GM19238 (cell line): ENCODE measurements at regions not wholly inside any gene's neighbourhood (a gene's known extent, or its start where the extent isn't known, plus 50 kb on each side); places are given as distances from the start of the nearest gene placed in this dataset.

Source experiments
- DNase-seq: peaks from one replicate; pipeline ENCODE4 v3.0.0; 2011; ENCODE audit warnings: low spot score; ENCODE audit not compliant: insufficient read length

GRCh38 chr5:173796721-173797495, 91.2 kb upstream of the CPEB4 start:
- no peak for DNase-seq

- DNase-seq, result no peak
These were observed 89.9 kb upstream of the CPEB4 start for GRCh38 chr5:173798127-173798810.

DNA sequence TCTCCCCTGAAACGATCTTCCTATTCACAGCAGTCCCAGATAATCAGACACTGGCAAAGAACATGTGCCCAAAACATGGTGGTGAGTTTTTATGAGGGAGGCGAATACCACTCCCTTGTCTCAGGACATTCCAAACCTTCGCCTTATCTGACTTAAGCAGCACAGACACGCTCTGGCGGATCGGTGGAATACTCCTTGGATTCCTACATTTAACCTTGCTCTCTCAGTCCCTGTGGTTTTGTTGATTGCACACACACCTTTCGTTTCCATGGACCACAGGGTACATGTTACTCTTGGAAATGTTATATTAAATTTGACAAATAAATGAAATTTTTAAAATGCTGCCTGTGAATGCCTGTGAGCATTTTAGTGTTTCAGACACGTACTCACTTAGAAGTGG, 87.8 kb upstream of the CPEB4 start:
- no peak for DNase-seq

- no peak for DNase-seq
These were observed 87.1 kb upstream of the CPEB4 start for GRCh38 chr5:173801006-173801405.

GRCh38 chr5:173802670-173803165, 85.4 kb upstream of the CPEB4 start:
- no peak for DNase-seq

- no peak for DNase-seq
These were observed 83.6 kb upstream of the CPEB4 start for GRCh38 chr5:173804579-173804978.

DNA sequence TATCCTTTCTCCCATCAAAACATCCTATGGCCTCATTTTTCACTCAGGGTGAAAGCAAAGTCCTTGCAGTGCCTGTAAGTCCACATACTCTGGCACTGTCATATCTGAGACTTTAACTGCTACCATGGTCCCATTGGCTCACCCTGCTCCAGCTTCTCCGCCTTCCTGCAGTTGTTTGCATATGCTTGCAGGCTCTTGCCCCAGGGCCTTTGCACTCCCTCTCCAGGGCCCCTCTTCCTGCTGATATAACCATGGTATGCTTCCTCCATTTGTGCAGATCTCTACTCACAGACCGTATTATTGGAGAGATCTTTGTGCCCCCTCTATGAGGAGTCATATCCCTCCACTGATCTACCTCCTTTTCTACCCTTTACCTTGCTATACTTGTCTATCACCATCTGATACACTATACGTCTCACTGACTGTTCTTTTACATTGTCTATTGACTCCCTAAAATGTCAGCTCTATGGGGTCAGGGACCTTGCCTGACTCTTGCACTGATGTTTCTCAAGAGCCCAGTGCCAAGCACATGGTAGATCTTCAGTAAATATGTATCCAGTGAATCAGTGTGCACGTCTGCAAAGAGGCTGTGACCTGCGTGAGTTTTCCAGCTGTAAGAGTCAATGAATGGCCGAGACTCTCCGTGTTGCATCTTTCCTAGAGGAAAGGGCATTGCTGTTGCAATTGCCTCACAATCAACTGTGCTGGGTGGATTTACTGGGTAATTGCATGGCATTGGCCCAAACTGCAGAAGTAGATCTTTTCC, 81.7 kb upstream of the CPEB4 start:
- DNase-seq, result no peak

GRCh38 chr5:173807181-173807655, 80.9 kb upstream of the CPEB4 start:
- no peak for DNase-seq

GRCh38 chr5:173808079-173808808, 79.9 kb upstream of the CPEB4 start:
- no peak for DNase-seq

DNA sequence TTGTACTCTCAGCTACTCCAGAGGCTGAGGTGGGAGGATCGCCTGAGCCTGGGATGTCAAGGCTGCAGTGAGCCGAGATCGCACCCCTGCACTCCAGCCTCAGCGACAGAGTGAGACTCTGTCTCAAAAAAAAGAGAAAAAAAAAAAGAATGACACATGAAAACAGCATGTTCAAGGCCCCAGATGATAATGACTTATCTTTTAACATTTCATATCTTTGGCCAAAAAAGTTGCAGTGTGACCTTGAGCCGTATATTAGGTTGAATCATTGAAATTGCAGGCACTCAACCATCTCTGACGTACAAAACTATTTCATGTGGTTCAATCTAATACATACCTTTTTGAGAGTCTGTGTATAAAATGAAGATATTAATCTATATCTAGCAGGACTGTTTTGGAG, 79.1 kb upstream of the CPEB4 start:
- no peak for DNase-seq

DNA sequence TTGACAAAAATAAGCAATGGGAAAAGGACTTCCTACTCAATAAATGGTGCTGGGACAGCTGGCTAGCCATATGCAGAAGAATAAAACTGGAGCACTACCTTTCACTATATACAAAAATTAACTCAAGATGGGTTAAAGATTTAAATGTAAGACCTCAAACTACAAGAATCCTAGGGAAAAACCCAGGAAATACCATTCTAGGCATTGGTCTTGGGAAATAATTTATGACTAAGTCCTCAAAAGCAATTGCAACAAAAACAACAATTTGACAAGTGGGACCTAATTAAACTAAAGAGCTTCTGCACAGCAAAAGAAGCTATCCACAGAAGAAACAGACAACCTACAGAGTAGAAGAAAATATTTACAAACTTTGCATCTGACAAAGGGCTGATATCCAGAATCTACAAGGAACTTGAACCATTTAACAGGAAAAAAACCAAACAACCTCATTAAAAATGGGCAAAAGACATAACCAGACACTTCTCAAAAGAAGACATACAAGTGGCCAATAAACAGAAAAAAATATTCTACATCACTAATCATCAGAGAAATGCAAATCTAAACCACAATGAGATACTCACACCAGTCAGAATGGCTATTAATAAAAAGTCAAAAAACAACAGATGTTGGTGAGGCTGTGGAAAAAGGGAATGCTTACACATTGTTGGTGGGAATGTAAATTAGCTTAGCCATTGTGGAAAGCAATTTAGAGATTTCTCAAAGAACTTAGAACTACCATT, 75.2 kb upstream of the CPEB4 start:
- DNase-seq, result no peak

GRCh38 chr5:173814053-173814452, 74.1 kb upstream of the CPEB4 start:
- DNase-seq, result no peak

DNA sequence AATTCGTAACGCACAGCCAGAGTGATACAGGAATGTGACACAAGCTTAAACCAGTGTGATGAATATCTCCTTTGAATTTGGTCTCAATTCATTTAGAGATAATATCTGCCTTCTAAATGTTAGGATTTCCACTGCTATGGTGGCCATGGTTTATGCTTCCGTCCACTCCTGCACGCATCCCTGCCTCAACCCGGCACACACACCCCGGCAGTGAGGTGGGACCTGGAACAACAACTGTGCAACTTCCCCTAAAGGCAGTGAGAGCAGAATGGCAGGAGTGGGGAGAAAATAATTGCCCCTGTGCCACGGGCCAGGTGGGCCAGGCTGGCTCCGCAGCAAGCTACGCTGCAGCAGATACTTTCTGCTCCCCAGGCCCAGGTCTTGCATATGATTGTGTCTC, 72.6 kb upstream of the CPEB4 start:
- no peak for DNase-seq

GRCh38 chr5:173816728-173817127, 71.4 kb upstream of the CPEB4 start:
- DNase-seq, result no peak

DNA sequence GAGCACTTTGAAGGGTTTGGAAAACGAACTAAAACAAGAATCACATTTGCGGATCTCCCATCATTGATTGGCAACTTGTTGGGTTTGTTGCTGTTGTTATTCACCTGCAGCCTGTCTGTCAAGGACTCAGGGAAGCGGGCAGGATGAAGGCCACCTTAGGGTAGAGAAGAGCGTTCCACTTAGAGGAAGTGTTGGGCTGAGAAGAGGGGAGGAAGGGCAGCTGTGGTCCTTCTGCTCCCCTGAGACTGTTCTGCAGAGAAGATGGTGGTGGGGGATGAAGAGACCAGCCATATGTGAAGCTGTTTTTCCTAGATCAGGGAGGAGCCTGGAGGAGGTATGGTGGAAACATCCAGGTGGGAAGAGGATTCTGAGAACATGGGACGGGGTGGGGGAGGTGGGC, 70.6 kb upstream of the CPEB4 start:
- no peak for DNase-seq

- no peak for DNase-seq
These were observed 68.6 kb upstream of the CPEB4 start for GRCh38 chr5:173819521-173819920.

DNA sequence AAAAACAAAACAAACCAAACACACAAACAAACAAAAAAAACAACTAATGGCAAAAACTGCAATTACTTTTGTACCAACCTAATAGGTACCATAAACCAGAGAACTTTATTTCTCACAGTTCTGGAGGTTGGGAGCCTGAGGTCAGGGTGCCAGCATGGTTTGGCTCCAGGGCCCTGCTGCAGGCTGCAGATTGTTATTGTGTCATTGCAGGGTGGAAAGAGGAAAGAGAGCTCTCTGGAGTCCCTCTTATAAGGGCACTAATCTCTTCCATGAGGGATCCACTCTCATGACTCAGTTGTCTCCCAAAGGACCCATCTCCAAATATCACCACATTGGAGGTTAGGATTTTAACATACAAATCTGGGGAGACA, 64.9 kb upstream of the CPEB4 start:
- DNase-seq, result no peak

GRCh38 chr5:173823721-173824567, 64.2 kb upstream of the CPEB4 start:
- DNase-seq, result no peak

DNA sequence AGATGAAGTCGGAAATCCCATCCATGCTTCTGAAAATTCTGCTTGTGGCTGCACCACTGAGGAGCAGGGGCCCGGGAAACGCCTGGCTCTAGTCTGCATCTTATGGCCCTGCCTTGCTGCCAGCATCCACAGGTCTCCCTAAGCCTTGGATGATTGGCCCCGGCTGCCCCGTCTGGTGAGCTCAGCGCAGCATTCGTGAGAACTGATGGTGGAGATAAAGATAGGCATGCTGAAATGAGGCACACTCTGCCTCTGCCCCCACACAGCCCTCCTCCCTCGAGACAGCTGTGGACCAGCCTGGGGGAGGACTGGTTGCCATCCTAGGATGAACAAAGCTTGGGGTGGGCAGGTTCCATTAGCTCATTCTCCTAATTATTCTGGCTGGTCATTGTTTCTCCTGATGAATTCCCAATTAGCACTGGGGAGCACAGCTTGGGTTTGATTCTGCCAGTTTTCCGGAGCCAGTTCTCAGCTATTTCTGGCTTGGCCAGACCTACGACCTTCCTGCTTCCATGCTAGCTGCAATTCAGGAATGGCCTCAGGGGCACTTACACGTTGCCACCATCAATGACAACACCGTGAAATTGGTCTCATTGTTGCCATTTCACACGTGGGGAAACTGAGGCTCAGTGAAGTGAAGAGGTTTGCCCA, 62.8 kb upstream of the CPEB4 start:
- DNase-seq, result no peak
